GM18498 (cell line): ENCODE measurements at regions not wholly inside any gene's neighbourhood (a gene's known extent, or its start where the extent isn't known, plus 50 kb on each side); places are given as distances from the start of the nearest gene placed in this dataset.

ENCODE experiments used
- ATAC-seq: cut with Tn5 transposase; IDR thresholded peaks from one replicate; pipeline ENCODE4 v1.9.1; 2021; ENCODE audit warnings: mild to moderate bottlenecking, moderate library complexity; ENCODE audit not compliant: unreplicated experiment

- no peak for ATAC-seq
Measured at GRCh38 chr2:139209586-139209985, 429.4 kb upstream of the NXPH2 start.

- ATAC-seq: no peak
Measured at GRCh38 chr2:139201516-139201915, 421.3 kb upstream of the NXPH2 start.

- no peak for ATAC-seq
Measured at GRCh38 chr2:139196754-139197153, 416.6 kb upstream of the NXPH2 start.

DNA sequence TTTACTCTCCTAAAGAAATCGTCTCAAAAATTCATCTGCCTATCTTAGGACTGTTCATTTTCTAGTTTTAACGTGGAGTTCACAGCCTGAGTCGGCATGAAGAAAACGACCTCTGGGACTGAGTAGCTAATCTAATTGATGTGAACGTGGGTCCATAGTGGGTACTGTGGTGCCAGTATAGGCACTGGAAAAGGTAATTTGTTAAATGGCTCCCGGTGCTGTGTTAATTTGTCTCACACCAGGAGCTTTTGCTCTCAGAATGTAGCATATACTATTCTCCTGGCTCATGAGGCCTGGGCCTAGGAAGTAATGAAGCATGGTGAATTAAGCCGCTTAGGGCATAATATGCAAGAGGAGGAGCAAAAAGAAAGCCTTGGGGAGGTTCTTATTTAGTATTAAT is 414.4 kb upstream of the NXPH2 start:
- ATAC-seq: no peak

DNA sequence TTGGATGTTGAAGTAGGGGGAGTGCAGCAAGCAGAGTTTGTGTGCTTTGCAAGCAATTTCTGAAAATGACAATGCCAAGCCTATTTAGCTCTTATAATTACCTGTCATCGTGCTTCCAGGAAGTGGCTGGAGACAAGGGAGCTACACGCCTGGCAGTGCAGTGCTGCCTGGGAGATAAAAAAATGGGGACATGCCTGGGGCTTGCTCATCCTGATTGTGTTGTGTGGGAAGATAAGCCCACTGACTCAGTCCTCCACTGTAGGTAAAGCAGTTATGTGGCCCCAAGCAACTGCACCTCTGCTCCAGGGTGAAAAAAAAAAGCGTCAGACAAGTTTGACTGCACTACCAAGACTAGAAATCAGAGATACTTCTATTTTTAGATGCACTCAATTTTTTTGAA is 396.9 kb upstream of the NXPH2 start:
- no peak for ATAC-seq

GRCh38 chr2:139175510-139175909 is 395.3 kb upstream of the NXPH2 start:
- no peak for ATAC-seq

DNA sequence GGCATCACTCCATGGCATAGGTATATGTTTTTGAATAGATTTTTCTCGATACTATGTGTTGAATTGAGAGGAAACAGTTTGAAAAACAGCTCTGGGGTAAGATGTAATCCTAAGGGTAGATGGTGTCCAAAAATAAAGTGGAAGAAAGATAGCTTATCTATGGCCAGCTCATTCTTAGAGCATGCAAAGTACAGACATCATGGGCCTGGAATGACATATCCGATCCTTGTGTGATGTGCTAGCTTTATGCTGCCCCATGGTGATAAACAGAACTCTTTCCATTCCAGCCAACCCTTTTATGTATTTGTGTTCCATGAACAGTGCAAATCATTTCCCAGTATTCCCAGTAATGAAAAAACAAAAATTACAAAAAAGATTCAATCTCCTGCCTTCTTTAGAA is 390.2 kb upstream of the NXPH2 start:
- no peak for ATAC-seq

DNA sequence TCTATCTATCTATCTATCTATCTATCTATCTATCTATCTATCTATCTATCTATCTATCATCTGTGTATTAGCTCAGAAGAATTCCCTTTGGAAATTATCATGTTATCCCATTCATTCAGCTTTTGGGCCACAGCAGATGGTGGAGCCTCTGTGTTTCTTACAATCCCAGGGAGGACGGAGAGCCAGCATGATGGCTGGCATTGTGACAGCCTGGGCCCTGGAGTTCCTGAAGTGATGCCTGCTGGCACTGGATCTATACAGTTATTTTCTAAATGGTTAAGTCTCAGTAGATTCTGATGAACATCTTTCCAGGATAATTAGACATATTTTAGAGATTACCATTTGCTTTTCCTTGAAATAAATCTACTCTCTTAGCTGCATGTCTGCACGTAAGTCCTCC is 385.4 kb upstream of the NXPH2 start:
- ATAC-seq: no peak

GRCh38 chr2:139165041-139165440 is 384.9 kb upstream of the NXPH2 start:
- no peak for ATAC-seq

- no peak for ATAC-seq
Measured at GRCh38 chr2:139162957-139163356, 382.8 kb upstream of the NXPH2 start.

DNA sequence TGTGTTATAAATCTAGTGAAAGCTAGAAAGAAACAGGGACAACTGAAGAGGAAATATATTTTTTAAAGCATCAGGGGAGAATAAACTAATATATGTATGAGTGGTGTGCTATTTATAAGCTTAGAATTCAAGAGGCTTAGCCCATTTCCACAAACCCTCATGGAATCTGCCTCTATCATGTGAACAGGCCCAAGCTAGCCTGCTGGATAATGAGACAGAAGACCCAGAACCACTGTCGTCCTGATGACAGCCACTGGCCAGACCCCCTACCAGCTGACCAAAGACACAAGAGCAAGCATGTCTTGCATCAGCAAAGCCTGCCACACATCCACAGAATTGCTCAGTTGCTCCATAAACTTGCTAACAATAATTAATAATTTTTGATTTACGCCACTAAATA is 382.3 kb upstream of the NXPH2 start:
- ATAC-seq: no peak

DNA sequence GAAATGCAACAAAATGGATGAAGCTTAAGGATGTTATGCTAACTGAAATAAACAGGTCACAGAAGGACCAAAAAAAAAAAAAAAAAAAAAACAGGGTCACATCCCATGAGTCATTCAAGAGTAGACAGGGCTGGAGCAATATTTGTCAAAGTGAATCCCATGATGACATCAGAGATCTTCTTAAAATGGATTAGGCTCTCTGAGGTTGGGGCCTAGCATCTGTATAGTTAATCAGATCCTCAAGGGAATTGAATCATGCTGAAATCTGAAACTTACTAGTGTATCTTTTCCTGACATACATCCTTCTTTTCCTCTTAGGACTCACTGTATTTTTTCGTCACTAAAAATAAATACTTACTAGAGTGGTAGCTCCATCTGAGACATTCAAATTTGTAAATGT is 380.6 kb upstream of the NXPH2 start:
- no peak for ATAC-seq

DNA sequence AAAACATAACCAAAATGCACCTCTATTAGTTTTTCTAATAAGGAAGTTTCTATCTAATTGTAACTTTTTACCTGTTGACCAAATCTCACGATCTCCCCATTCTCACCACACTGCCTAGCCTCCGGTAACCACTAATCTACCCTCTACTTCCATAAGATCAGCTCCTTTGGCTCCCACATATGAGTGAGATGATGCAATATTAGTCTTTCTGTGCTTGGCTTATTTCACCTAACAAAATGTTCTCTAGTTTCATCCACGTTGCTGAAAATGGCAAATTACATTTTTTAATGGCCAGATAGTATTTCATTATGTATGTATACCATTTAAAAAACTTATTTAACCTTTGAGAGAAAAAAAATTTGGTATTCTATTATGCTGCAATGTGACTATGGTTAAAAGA is 379.0 kb upstream of the NXPH2 start:
- no peak for ATAC-seq

- no peak for ATAC-seq
Measured at GRCh38 chr2:139156730-139157129, 376.5 kb upstream of the NXPH2 start.

- no peak for ATAC-seq
Measured at GRCh38 chr2:139155991-139156390, 375.8 kb upstream of the NXPH2 start.

DNA sequence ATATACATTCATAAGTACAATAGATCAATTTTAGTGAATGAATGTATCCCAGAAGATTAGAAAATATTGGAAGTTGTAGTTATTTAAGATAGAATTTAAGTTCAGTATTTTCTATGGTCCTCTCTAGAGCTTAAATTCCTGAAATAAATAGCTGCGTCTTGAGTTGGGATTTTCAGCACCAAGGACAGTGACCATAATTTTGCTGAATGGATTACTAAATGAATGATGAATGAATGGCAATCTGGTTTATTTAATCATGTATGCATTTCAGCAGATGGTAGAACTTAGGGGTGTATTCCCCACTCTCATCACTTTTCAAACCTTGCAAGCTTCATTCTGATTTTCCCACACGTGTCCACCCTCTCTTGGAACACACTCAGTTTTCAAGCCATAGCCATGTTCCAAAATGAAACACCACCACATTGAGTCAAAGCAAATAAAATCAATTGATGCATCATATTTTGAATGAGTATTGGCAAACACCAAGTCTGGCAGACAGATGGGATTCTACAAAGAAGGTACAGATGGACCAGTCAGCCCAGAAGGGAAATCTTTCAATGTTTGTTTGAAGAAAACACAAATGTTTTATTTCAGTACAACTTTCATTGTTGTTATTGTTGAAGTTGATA is 362.2 kb upstream of the NXPH2 start:
- ATAC-seq: no peak

- ATAC-seq: no peak
Measured at GRCh38 chr2:139124271-139124670, 344.1 kb upstream of the NXPH2 start.

DNA sequence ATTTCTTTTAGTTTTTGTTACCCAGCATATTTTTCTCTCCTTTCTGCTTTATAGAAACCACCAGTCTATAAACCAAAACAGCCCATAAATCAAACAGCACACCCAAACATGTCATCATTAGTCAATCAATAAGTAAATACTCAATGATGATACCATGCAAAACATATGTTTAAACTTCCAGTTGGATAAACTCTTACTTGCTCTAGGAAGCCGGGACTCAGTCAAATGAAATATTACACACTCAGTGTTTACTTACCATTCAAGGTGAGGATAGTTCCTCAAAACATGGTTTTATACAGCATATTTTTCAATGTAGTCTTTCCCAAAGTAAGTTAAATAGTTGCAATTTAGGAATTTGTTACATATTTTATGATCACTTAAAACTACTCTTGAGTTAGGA is 343.6 kb upstream of the NXPH2 start:
- no peak for ATAC-seq

DNA sequence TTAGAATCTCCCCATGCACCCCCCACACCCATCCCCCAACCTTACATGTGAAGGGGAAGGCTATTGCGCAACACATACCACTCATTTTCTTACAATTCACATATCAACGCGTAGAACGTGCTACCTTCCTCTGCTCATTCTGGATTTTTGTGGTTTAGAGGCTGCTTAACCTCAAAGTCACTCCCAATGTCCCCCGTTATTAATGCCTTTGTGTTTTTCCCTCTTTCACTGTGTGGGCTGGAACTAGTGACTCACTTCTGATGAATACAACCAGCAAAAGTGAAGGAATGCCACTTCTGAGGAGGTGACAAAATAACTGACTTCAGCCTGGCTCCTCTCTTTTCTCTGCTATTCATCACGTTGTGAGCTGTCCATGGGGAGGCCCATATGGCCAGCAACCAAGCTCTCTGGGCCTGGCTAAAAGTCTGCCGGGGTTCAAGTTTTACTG is 342.5 kb upstream of the NXPH2 start:
- no peak for ATAC-seq

DNA sequence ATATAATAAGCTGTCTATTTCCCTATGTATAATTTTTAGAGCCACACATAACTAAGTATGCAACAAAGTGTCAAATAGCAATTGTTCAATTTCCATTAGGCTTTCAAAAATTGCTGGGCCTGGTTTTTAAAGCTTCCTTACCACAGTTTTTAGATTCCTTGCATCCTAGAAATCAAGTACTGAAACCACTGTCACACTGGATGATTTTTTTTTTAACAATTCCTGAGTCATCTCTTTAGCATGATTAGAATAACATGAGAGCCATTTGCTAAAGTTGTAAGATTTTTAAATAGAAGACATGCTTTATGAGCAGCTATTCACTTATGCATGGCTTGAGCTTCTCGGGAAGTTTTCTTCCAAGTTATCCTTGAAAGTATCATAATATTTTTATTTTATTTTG is 319.5 kb upstream of the NXPH2 start:
- ATAC-seq: no peak

- ATAC-seq: no peak
Measured at GRCh38 chr2:139098961-139099360, 318.8 kb upstream of the NXPH2 start.

GRCh38 chr2:139083121-139083520 is 302.9 kb upstream of the NXPH2 start:
- no peak for ATAC-seq

- ATAC-seq: no peak
Measured at GRCh38 chr2:139080244-139080643, 300.1 kb upstream of the NXPH2 start.
